H1 (cell line): ENCODE measurements at regions not wholly inside any gene's neighbourhood (a gene's known extent, or its start where the extent isn't known, plus 50 kb on each side); places are given as distances from the start of the nearest gene placed in this dataset.

Experiments used
- CTCF ChIA-PET: fragments of 300-600 bp; sonication (Branson Sonifier 250); formaldehyde crosslinking; loops from one replicate; lab custom pipeline; 2021; ENCODE audit not compliant: partially characterized antibody; lab: Charles Lee
- POLR2A ChIA-PET: fragments of 300-600 bp; sonication (Branson Sonifier 250); formaldehyde crosslinking; loops from one replicate; lab custom pipeline; 2021; ENCODE audit warnings: inconsistent platforms; ENCODE audit not compliant: partially characterized antibody; lab: Charles Lee
- DNase-seq, 2 experiments: peaks; one replicate each; pipeline versions ENCODE4 v3.0.0 to v3.0.0-alpha.2; 2010 to 2022; ENCODE audit warnings: low spot score in 2 of 2, low read depth in 1 of 2, mixed read lengths in 1 of 2
- FAIRE-seq: peaks from 2 replicates; lab custom pipeline; 2011; peaks lifted over from hg19 to GRCh38; lab: Jason Lieb, UNC
- H2AFZ ChIP-seq: 2 replicates; pipeline ENCODE4 v1.8.1; 2012; ENCODE audit warnings: low read length, inconsistent platforms
- H2AK5ac ChIP-seq: 2 replicates; pipeline ENCODE4 v1.6.1; 2013; ENCODE audit warnings: low read depth, low read length
- H2BK120ac ChIP-seq: replicated peaks from 2 replicates; pipeline ENCODE3; 2013; ENCODE audit warnings: low read depth, low read length, inconsistent platforms
- H2BK12ac ChIP-seq: 2 replicates; pipeline ENCODE4 v1.6.1; 2013; ENCODE audit warnings: low read depth, low read length
- H2BK15ac ChIP-seq: 2 replicates; pipeline ENCODE4 v1.6.1; 2013; ENCODE audit warnings: low read length
- H2BK20ac ChIP-seq: 2 replicates; pipeline ENCODE4 v1.6.1; 2013; ENCODE audit warnings: low read length
- H2BK5ac ChIP-seq: 2 replicates; pipeline ENCODE4 v1.6.1; 2013; ENCODE audit warnings: low read depth, low read length
- H3K14ac ChIP-seq: 2 replicates; pipeline ENCODE4 v1.6.1; 2013; ENCODE audit warnings: inconsistent platforms; ENCODE audit not compliant: insufficient read length
- H3K18ac ChIP-seq: 2 replicates; pipeline ENCODE4 v1.6.1; 2013; ENCODE audit warnings: low read length; ENCODE audit errors: extremely low read depth
- H3K23ac ChIP-seq: 2 replicates; pipeline ENCODE4 v1.6.1; 2013; ENCODE audit warnings: inconsistent platforms; ENCODE audit not compliant: insufficient read length
- H3K23me2 ChIP-seq: 2 replicates; pipeline ENCODE4 v1.6.1; 2013; ENCODE audit warnings: low read depth, low read length
- H3K27ac ChIP-seq: 2 replicates; pipeline ENCODE4 v1.6.1; 2011; ENCODE audit warnings: low read depth, low read length, inconsistent platforms
- H3K27me3 ChIP-seq, 4 experiments: replicated peaks in 1 of 4; 1 replicate in 1 of 4; 2 replicates in 3 of 4; pipeline versions ENCODE4 v1.6.1 to v1.8.1; 2011 to 2013; ENCODE audit warnings: low read length in 3 of 4, mild to moderate bottlenecking in 3 of 4, inconsistent platforms in 2 of 4, mixed read lengths in 2 of 4, moderate library complexity in 1 of 4; ENCODE audit not compliant: control insufficient read depth in 3 of 4, insufficient read depth in 3 of 4; ENCODE audit errors: extremely low read depth in 1 of 4
- H3K36me3 ChIP-seq, 4 experiments: 2 replicates each; pipeline versions ENCODE4 v1.6.1 to v1.8.1; 2011 to 2013; ENCODE audit warnings: mild to moderate bottlenecking in 4 of 4, low read length in 3 of 4, moderate library complexity in 2 of 4, control low read depth in 1 of 4, inconsistent platforms in 1 of 4; ENCODE audit not compliant: insufficient read depth in 4 of 4, control insufficient read depth in 2 of 4
- H3K4ac ChIP-seq: replicated peaks from 2 replicates; pipeline ENCODE3; 2013; ENCODE audit warnings: low read length, low read depth, mixed read lengths, inconsistent platforms; ENCODE audit not compliant: insufficient read length
- H3K4me1 ChIP-seq, 4 experiments: replicated peaks in 1 of 4; 1 replicate in 1 of 4; 2 replicates in 3 of 4; pipeline versions ENCODE4 v1.6.1 to v1.8.1; 2011 to 2013; ENCODE audit warnings: low read length in 3 of 4, inconsistent platforms in 2 of 4, mixed read lengths in 1 of 4; ENCODE audit not compliant: insufficient read depth in 4 of 4, control insufficient read depth in 3 of 4
- H3K4me2 ChIP-seq, 2 experiments: 2 replicates each; pipeline versions ENCODE4 v1.6.1 to v1.8.1; 2011 to 2013; ENCODE audit warnings: low read depth in 2 of 2, low read length in 2 of 2, control low read depth in 1 of 2, inconsistent platforms in 1 of 2, mild to moderate bottlenecking in 1 of 2; ENCODE audit not compliant: insufficient read depth in 1 of 2
- H3K4me3 ChIP-seq, 4 experiments: fragments of 200-600, 300-600 bp in 1 of 4; sonication (generic), shearing (Covaris generic), sonication (Bioruptor Twin) in 1 of 4; 2 replicates each; pipeline versions ENCODE4 v1.5.1 to v1.8.1; 2011 to 2016; ENCODE audit warnings: low read length in 4 of 4, low read depth in 3 of 4, control low read depth in 2 of 4, inconsistent platforms in 2 of 4, mild to moderate bottlenecking in 2 of 4, mixed read lengths in 1 of 4, moderate library complexity in 1 of 4; ENCODE audit not compliant: insufficient read depth in 2 of 4; ENCODE audit errors: extremely low read depth in 1 of 4
- H3K56ac ChIP-seq: replicated peaks from 2 replicates; pipeline ENCODE3; 2013; ENCODE audit warnings: low read depth, mild to moderate bottlenecking, mixed read lengths, low read length, inconsistent platforms; ENCODE audit not compliant: insufficient read length
- H3K79me1 ChIP-seq: 2 replicates; pipeline ENCODE4 v1.6.1; 2013; ENCODE audit warnings: low read depth, low read length, control low read depth
- H3K79me2 ChIP-seq, 2 experiments: 2 replicates each; pipeline versions ENCODE4 v1.6.1 to v1.8.1; 2012 to 2013; ENCODE audit warnings: low read length in 2 of 2, mild to moderate bottlenecking in 2 of 2, inconsistent platforms in 1 of 2; ENCODE audit not compliant: insufficient read depth in 2 of 2, control insufficient read depth in 1 of 2
- H3K9ac ChIP-seq, 4 experiments: replicated peaks in 1 of 4; 1 replicate in 1 of 4; 2 replicates in 3 of 4; pipeline versions ENCODE4 v1.6.1 to v1.8.1; 2011 to 2013; ENCODE audit warnings: low read depth in 3 of 4, low read length in 3 of 4, control low read depth in 2 of 4, mild to moderate bottlenecking in 2 of 4, moderate library complexity in 2 of 4, inconsistent platforms in 1 of 4; ENCODE audit errors: extremely low read depth in 1 of 4
- H3K9me3 ChIP-seq, 2 experiments: 2 replicates each; pipeline versions ENCODE4 v1.6.1 to v1.8.1; 2012 to 2013; ENCODE audit warnings: mild to moderate bottlenecking in 2 of 2, moderate library complexity in 2 of 2, control low read depth in 1 of 2, inconsistent platforms in 1 of 2, low read depth in 1 of 2, low read length in 1 of 2, mixed read lengths in 1 of 2; ENCODE audit not compliant: insufficient read depth in 2 of 2
- H4K20me1 ChIP-seq, 2 experiments: replicated peaks in 1 of 2; 2 replicates each; pipeline versions ENCODE3 to v1.8.1; 2011 to 2013; ENCODE audit warnings: inconsistent platforms in 2 of 2, low read length in 2 of 2, mild to moderate bottlenecking in 1 of 2; ENCODE audit not compliant: insufficient read depth in 2 of 2, control insufficient read depth in 1 of 2
- H4K5ac ChIP-seq: 2 replicates; pipeline ENCODE4 v1.6.1; 2013; ENCODE audit warnings: low read length, low read depth, mixed read lengths, inconsistent platforms; ENCODE audit not compliant: insufficient read length
- H4K8ac ChIP-seq: 2 replicates; pipeline ENCODE4 v1.8.0; 2013; ENCODE audit warnings: mild to moderate bottlenecking, moderate library complexity, low read length, inconsistent platforms; ENCODE audit not compliant: insufficient read depth; ENCODE audit errors: extremely low read depth
- H4K91ac ChIP-seq: replicated peaks from 2 replicates; pipeline ENCODE3; 2013; ENCODE audit warnings: low read length, mixed read lengths, inconsistent platforms; ENCODE audit not compliant: insufficient read length
- E2F6 ChIP-seq: IDR thresholded peaks from 2 replicates; pipeline ENCODE4 v1.6.1; 2012; ENCODE audit warnings: inconsistent platforms
- EP300 ChIP-seq, 2 experiments: IDR thresholded peaks; 1 replicate in 1 of 2; 2 replicates in 1 of 2; pipeline ENCODE4 v1.6.1; 2011 to 2012; ENCODE audit warnings: low read depth in 2 of 2, low read length in 2 of 2, mild to moderate bottlenecking in 2 of 2, borderline replicate concordance in 1 of 2, inconsistent platforms in 1 of 2, moderate library complexity in 1 of 2
- JUND ChIP-seq: IDR thresholded peaks from 2 replicates; pipeline ENCODE4 v1.6.1; 2011; ENCODE audit warnings: mild to moderate bottlenecking, improper control_type of control experiment, low read length
- KDM5A ChIP-seq: fragments of 200-600 bp; IDR thresholded peaks from 2 replicates; pipeline ENCODE4 v1.7.1; 2012; ENCODE audit warnings: mild to moderate bottlenecking, low read length, inconsistent platforms, mixed read lengths
- NRF1 ChIP-seq: IDR thresholded peaks from 2 replicates; pipeline ENCODE4 v1.6.1; 2011; ENCODE audit warnings: mild to moderate bottlenecking, low read depth, low read length, improper control_type of control experiment
- POU5F1 ChIP-seq: IDR thresholded peaks from 2 replicates; pipeline ENCODE4 v1.6.1; 2011; ENCODE audit warnings: low read depth, mild to moderate bottlenecking, low read length, moderate library complexity
- RBBP5 ChIP-seq: IDR thresholded peaks from 2 replicates; pipeline ENCODE4 v1.7.1; 2012; ENCODE audit warnings: low read depth, mild to moderate bottlenecking, inconsistent platforms, low read length, moderate library complexity, borderline replicate concordance
- SAP30 ChIP-seq: fragments of 300-600 bp; sonication (generic); IDR thresholded peaks from 2 replicates; pipeline ENCODE4 v1.7.1; 2012; ENCODE audit warnings: low read length, moderate library complexity, mild to moderate bottlenecking, inconsistent platforms; ENCODE audit not compliant: insufficient read depth, insufficient replicate concordance
- SIX5 ChIP-seq: IDR thresholded peaks from 2 replicates; pipeline ENCODE4 v1.6.1; 2011; ENCODE audit warnings: mild to moderate bottlenecking, low read depth, low read length
- SP1 ChIP-seq: IDR thresholded peaks from 2 replicates; pipeline ENCODE4 v1.6.1; 2011; ENCODE audit warnings: low read depth, low read length
- WGBS, 2 experiments: shearing (Covaris generic) in 1 of 2; methylation state at CpG; one replicate each; pipeline versions ENCODE4 v1.1.6 to v1.1.7; 2013 to 2015; ENCODE audit warnings: low lambda C conversion rate in 2 of 2, mixed read lengths in 2 of 2, inconsistent platforms in 1 of 2, low coverage in 1 of 2, missing lambda C conversion rate in 1 of 2; ENCODE audit not compliant: insufficient replicate concordance in 2 of 2, insufficient coverage in 1 of 2, insufficient read length in 1 of 2; ENCODE audit errors: extremely low coverage in 1 of 2, missing lambda C conversion rate in 1 of 2; 5-methylcytosine and 5-hydroxymethylcytosine counted together
- TF ChIP-seq, protein P1 (sequence below): IDR thresholded peaks from 2 replicates; pipeline ENCODE4 v1.6.1; 2012; ENCODE audit warnings: inconsistent platforms
- TF ChIP-seq, protein P2 (sequence below): IDR thresholded peaks from 2 replicates; pipeline ENCODE4 v1.6.1; 2012; ENCODE audit warnings: low read length, inconsistent platforms

DNA sequence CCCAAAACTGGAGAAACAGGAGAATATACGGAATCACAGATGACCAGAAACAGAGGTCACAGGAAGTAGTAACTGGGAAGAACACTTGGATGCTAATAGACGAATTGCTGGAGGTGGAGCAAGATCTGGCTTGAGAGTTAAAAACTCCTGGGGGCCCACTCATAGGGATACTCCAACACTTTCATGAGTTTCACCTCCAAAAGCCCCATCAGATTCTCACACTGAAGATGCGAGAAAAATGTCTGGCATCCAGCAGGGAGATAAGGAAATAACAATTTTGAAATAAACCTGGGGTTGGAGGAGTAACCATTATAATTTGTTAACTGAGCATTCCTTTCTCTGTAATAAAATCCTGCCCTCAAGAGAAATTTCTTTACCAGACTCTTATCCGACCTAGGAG, 154.0 kb downstream of the ANXA2 start:
- H2AK5ac ChIP-seq = no peak overlapping the region
- H3K23me2 ChIP-seq = no peaks in the 10 kb centered on the region
- H3K18ac ChIP-seq = no peak overlapping the region
- H3K27ac ChIP-seq = no peak overlapping the region
- no peaks in the 10 kb centered on the region for H3K27me3 ChIP-seq
- H4K5ac ChIP-seq = no peak overlapping the region
- DNase-seq (no peak), FAIRE-seq (no peak)
- H3K79me2 ChIP-seq = no peaks in the 10 kb centered on the region
- H4K20me1 ChIP-seq = no peaks in the 10 kb centered on the region
- H2BK5ac ChIP-seq = no peak overlapping the region
- no peak overlapping the region for H3K23ac ChIP-seq
- H3K79me1 ChIP-seq = no peaks in the 10 kb centered on the region
- H3K36me3 ChIP-seq = no peaks in the 10 kb centered on the region
- no peak overlapping the region; the same call in 1 of the 2 replicates for H2AFZ ChIP-seq
- no peak overlapping the region for H2BK12ac ChIP-seq
- no peak overlapping the region for H2BK15ac ChIP-seq
- no peak overlapping the region for H4K91ac ChIP-seq
- no peaks in the 10 kb centered on the region for H3K4me1 ChIP-seq
- H2BK20ac ChIP-seq = no peak overlapping the region
- H3K56ac ChIP-seq = no peak overlapping the region
- no peak overlapping the region for H3K4me2 ChIP-seq
- H4K8ac ChIP-seq = no peak overlapping the region
- WGBS, 2 experiments = 85% methylated on average over 4 of the region's 4 CpGs; no CpG with 5 or more reads in 1 of the 2 experiments
- H3K14ac ChIP-seq = no peak overlapping the region
- no peaks in the 10 kb centered on the region for H3K9me3 ChIP-seq
- CTCF ChIA-PET = interaction anchor here (1.1 kb wide), 1 partner anchor 29 kb away, joined by 3 read pairs; no protein-coding TSS in a partner anchor
- H2BK120ac ChIP-seq = no peak overlapping the region
- H3K4ac ChIP-seq = no peak overlapping the region
- no peak overlapping the region for H3K9ac ChIP-seq
- no peak overlapping the region for H3K4me3 ChIP-seq
- POLR2A ChIA-PET = no interaction called here
- TF ChIP-seq SIX5 = no peak
- TF ChIP-seq, protein P1, sequence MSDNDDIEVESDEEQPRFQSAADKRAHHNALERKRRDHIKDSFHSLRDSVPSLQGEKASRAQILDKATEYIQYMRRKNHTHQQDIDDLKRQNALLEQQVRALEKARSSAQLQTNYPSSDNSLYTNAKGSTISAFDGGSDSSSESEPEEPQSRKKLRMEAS = no peak
- no peak for TF ChIP-seq KDM5A
- TF ChIP-seq EP300 (IDR thresholded peaks at IDR 0.05; ENCODE audit: borderline replicate concordance in 1 of 2, low read depth in 2 of 2, low read length in 2 of 2) = no peak
- TF ChIP-seq SP1 = no peak
- no peak for TF ChIP-seq E2F6
- no peak for TF ChIP-seq RBBP5
- no peak for TF ChIP-seq POU5F1
- TF ChIP-seq, protein P2, sequence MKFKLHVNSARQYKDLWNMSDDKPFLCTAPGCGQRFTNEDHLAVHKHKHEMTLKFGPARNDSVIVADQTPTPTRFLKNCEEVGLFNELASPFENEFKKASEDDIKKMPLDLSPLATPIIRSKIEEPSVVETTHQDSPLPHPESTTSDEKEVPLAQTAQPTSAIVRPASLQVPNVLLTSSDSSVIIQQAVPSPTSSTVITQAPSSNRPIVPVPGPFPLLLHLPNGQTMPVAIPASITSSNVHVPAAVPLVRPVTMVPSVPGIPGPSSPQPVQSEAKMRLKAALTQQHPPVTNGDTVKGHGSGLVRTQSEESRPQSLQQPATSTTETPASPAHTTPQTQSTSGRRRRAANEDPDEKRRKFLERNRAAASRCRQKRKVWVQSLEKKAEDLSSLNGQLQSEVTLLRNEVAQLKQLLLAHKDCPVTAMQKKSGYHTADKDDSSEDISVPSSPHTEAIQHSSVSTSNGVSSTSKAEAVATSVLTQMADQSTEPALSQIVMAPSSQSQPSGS = no peak
- no peak for TF ChIP-seq JUND
- no peak for TF ChIP-seq SAP30
- TF ChIP-seq NRF1 = no peak
